Epithelial cell of esophagus (primary cell): ENCODE measurements at regions not wholly inside any gene's neighbourhood (a gene's known extent, or its start where the extent isn't known, plus 50 kb on each side); places are given as distances from the start of the nearest gene placed in this dataset.

Experiments used
- DNase-seq: peaks from one replicate; pipeline ENCODE4 v3.0.0; 2010; ENCODE audit warnings: low read depth
- H3K4me3 ChIP-seq: 2 replicates; pipeline ENCODE4 v1.5.1; 2011; ENCODE audit warnings: mild to moderate bottlenecking, low read length, control low read depth
- TF ChIP-seq, protein P1 (sequence below): IDR thresholded peaks from 2 replicates; pipeline ENCODE4 v1.5.1; 2011; ENCODE audit warnings: low read depth, mild to moderate bottlenecking, low read length, control low read depth, inconsistent platforms; ENCODE audit not compliant: insufficient read depth; ENCODE audit errors: missing control alignments

DNA sequence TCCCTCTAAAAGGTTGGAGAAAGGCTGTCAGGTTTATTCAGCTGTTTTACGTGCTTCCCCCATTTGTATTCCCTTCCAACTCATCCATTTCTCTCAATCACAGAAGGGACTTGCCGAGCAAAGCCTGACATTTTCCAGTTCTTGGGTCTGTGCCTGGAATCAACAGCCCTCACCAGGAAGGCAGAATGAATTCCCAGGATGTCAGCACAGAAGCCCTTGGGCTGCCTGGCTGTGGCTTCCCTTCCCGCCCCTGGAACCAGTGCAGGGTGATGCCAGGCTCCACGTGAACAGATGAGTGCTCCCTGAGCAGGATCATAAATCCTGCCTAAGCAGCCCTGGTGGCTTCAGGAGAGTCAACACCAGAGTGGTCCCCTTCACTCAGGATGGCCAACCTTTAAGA is 86.1 kb upstream of the CD83 start:
- TF ChIP-seq, protein P1, sequence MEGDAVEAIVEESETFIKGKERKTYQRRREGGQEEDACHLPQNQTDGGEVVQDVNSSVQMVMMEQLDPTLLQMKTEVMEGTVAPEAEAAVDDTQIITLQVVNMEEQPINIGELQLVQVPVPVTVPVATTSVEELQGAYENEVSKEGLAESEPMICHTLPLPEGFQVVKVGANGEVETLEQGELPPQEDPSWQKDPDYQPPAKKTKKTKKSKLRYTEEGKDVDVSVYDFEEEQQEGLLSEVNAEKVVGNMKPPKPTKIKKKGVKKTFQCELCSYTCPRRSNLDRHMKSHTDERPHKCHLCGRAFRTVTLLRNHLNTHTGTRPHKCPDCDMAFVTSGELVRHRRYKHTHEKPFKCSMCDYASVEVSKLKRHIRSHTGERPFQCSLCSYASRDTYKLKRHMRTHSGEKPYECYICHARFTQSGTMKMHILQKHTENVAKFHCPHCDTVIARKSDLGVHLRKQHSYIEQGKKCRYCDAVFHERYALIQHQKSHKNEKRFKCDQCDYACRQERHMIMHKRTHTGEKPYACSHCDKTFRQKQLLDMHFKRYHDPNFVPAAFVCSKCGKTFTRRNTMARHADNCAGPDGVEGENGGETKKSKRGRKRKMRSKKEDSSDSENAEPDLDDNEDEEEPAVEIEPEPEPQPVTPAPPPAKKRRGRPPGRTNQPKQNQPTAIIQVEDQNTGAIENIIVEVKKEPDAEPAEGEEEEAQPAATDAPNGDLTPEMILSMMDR: no peak
- no peak for DNase-seq
- no peak overlapping the region for H3K4me3 ChIP-seq

DNA sequence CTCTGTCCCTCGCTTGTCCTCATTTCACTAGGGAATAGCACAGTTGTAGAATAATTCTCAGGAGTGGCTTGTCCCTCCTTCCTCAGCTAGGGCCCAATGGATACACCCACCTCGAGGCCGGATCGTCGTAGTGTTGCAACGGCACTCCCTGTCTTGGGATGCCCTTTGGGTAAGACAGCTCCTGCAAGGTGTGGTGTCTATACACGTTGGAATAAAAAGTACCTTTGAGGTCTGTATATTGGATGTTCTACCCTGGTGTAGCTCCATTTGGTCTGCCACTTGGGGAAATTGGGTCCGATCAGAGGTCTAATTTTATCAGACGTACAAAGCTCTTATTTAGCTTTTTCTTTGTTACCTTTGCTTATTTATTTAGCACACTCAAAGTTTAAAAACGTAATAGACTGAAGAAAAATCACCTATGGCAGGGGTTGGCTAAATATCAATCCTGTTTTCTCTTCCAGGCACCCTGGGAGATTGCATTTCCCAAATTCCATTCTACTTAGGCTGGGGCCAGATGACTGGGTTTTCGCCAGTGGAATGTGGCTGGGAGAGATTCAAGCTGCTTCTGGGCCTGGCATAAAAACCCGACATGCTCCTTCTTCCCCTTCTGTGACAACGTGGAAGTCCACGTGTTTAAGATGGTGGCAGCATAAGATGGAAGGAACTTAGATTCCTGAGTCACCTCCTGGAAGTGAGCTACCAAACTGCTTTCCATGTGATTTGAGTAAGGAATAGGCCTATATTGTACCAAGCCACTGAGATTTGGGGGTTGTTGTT is 82.3 kb upstream of the CD83 start:
- DNase-seq: peak; percentile 53
- TF ChIP-seq, protein P1: no peak
- no peak overlapping the region for H3K4me3 ChIP-seq

DNA sequence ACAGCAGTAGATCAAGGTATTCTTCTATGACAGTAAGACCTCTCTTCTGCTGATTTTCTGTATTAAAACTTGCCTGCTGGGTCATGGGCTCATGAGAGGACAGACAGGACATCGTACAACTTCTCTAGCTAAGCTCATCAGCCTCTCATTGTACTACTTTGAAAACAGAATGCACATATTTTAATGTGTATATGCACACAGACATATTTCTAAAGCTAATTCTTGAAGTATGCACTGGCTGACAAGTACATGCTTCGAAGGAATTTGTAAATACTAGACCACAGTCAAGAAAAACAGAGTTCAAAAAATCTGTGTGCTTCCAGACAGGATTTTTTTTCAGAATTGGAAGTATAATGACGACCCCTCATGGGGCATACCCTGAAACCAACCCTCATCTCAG is 81.7 kb upstream of the CD83 start:
- TF ChIP-seq, protein P1: no peak
- no peak overlapping the region for H3K4me3 ChIP-seq
- no peak for DNase-seq

DNA sequence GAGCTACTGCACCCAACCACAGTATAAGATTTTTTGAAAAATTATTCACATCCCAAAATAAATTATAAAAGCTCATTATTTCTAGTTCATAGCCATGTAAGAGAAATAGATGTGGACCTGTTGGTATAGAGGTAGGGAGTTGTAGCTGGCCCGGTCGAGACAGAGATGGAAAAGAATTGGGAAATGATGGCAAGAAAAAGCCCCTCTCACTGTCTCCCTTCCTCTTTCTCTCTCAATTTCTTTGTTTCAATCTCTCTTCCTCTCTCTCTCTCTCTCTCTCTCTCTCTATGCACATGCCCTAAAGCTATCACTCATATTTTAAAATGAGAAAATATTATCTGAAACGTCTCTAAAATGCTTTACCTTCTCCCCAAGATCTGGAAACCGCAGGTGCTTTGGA is 80.7 kb upstream of the CD83 start:
- DNase-seq: no peak
- TF ChIP-seq, protein P1: no peak
- H3K4me3 ChIP-seq: no peak overlapping the region

DNA sequence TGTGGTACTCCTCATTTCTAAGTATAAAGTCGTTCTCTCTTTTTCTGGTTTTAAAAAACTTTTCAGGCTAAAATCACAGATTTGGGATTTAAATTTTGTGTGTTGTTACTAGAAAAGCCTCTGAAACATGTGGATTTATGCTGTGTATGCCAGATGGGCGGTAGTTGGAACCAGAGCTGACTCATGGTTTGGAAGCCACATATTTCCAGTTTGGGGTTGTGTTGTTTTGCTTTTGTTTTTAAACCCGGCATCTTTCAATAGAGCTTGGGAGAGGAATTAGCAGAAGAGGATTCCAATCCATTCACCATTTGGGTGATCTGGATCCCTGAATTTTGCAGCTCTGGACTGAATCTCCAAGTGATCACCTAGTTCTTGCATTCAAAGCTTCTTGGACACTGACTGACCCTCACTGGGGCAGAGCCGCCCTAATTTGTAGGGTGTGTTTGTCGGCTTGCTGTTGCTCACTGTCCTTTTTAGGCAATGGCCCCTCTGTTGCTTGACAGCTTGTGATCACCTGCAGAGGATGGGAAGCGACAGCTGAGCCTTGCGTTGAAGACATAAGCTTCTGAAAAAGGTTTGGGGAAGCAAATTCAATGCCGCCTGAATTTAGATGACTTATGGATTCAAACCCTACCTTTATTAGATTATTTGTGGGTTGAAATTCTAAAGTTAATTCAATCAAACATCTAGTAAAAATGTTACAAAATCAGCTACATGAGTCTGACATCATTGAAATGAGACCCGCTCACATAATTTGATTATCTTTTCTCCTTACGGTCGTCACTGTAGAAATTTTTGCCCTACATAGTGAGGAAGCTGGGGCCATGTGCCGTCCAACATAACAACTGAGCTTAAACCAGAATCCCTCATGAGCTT is 79.9 kb upstream of the CD83 start:
- H3K4me3 ChIP-seq: no peak overlapping the region
- peak; percentile 13 for DNase-seq
- TF ChIP-seq, protein P1: no peak

DNA sequence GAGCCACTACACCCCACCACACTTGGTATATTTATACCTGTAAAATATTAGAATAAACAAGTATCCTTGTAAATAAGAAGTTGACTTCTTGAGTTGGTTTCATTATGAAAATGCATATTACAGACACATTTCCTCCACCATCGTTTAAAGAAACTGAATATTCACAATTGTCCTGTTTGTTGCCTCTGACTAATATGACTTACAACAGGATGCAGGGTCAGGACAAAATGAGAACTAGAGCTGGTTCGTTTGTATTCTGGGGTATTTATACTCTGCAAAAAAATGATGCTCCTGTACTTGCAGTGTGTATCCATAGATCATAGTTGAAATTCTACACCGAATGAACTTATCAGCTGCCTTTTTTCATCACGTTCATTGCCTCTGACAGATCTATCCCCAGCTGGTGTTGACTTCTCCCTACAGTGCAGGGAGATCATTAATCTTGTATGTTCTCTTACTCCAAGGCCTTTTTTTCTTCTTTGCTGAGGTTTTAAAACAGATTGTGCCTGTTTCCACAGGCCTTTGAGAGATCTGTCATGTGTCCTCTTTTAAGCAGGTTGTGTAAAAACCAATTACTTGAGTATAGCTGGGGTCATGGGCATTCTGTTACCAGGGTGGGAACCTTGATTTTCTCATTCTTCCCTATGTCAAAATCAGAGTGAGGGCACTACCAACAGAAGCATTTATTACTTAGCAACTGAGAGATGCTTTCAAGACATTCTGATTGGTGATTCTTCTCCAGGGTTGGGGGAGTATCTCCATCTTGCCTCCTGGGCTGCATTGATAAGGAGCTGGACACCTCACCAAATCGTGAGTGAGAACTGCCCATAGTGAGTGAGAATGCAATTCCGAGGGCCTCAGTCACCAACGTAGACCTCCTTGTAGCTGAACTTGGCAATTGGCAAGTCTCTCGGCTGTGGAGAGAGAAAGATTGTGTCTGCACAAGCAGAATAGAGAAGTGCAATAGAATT is 78.8 kb upstream of the CD83 start:
- TF ChIP-seq, protein P1: no peak
- no peak for DNase-seq
- H3K4me3 ChIP-seq: no peak overlapping the region
